ENCODE measurements at regions not wholly inside any gene's neighbourhood (a gene's known extent, or its start where the extent isn't known, plus 50 kb on each side); places are given as distances from the start of the nearest gene placed in this dataset.

GRCh38 chr2:150653351-150653750, 165.9 kb upstream of the RND3 start:
- no peak for DNase-seq

GRCh38 chr2:150647943-150648342, 160.5 kb upstream of the RND3 start:
- no peak for DNase-seq

GRCh38 chr2:150646746-150647145, 159.3 kb upstream of the RND3 start:
- DNase-seq: no peak

- no peak for DNase-seq
Observed at GRCh38 chr2:150644298-150645067, 157.0 kb upstream of the RND3 start.

GRCh38 chr2:150643114-150643725, 155.8 kb upstream of the RND3 start:
- no peak for DNase-seq

- no peak for DNase-seq
Observed at GRCh38 chr2:150640039-150640438, 152.6 kb upstream of the RND3 start.

- DNase-seq: no peak
Observed at GRCh38 chr2:150639383-150639782, 151.9 kb upstream of the RND3 start.

GRCh38 chr2:150631236-150631821, 143.9 kb upstream of the RND3 start:
- DNase-seq: no peak

- DNase-seq: no peak
Observed at GRCh38 chr2:150630587-150631235, 143.2 kb upstream of the RND3 start.

GRCh38 chr2:150627526-150627925, 140.1 kb upstream of the RND3 start:
- DNase-seq: no peak

- DNase-seq: no peak
Observed at GRCh38 chr2:150626934-150627411, 139.5 kb upstream of the RND3 start.

GRCh38 chr2:150625741-150626140, 138.3 kb upstream of the RND3 start:
- DNase-seq: no peak

GRCh38 chr2:150625303-150625702, 137.8 kb upstream of the RND3 start:
- DNase-seq: no peak

GRCh38 chr2:150624001-150624401, 136.5 kb upstream of the RND3 start:
- DNase-seq: no peak

GRCh38 chr2:150621526-150622213, 134.2 kb upstream of the RND3 start:
- DNase-seq: no peak

GRCh38 chr2:150620855-150621254, 133.4 kb upstream of the RND3 start:
- no peak for DNase-seq

- no peak for DNase-seq
Observed at GRCh38 chr2:150620416-150620815, 132.9 kb upstream of the RND3 start.

- DNase-seq: no peak
Observed at GRCh38 chr2:150619607-150620330, 132.3 kb upstream of the RND3 start.

- DNase-seq: no peak
Observed at GRCh38 chr2:150618245-150618895, 130.9 kb upstream of the RND3 start.

GRCh38 chr2:150617351-150617978, 130.0 kb upstream of the RND3 start:
- DNase-seq: no peak

Measured in right kidney (tissue), 1 donor.